ENCODE measurements at regions not wholly inside any gene's neighbourhood (a gene's known extent, or its start where the extent isn't known, plus 50 kb on each side); places are given as distances from the start of the nearest gene placed in this dataset.
"Not testable (repeated sequence)": the region's sequence is repeated elsewhere in the genome, so short reads cannot be mapped to it uniquely, and the experiment has no call there.

DNA sequence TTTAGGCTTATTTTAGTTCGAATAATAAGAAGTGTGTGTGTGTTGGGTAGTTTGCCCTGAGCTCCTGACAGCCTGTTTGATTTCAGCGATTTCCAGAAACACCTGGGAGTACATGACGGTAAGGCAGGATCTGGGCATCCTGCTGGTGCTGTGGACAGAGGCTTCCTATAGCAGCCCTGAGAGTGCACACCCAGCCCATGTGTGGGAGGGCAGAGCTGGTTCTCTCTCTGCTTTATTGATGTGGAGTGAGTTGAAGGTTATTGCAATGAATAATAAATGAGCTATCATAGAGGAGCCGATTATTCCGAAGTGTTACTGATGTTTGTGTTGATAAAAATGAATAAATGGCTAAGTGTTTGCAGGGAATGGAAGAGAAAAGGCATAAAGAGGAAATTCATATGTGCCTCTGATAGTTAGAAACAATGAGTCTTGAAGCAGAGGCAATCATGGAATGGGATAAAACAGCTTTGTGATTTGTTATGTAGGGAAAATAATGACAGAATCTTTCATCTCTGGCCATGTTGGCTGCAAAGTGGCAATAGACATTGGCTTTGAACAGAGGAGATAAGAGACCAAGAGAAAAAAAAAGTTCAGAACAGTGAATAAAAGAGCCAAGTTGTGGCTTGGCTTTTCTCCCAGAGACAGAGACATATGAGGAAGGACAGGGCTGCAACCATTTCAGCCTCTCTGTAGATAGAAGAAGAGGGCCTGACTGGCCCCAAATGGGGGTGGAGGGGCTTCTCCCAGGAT, 166.2 kb upstream of the CHD6 start:
- no peak for DNase-seq (ENCODE audit: low read depth in 3 of 3)

DNA sequence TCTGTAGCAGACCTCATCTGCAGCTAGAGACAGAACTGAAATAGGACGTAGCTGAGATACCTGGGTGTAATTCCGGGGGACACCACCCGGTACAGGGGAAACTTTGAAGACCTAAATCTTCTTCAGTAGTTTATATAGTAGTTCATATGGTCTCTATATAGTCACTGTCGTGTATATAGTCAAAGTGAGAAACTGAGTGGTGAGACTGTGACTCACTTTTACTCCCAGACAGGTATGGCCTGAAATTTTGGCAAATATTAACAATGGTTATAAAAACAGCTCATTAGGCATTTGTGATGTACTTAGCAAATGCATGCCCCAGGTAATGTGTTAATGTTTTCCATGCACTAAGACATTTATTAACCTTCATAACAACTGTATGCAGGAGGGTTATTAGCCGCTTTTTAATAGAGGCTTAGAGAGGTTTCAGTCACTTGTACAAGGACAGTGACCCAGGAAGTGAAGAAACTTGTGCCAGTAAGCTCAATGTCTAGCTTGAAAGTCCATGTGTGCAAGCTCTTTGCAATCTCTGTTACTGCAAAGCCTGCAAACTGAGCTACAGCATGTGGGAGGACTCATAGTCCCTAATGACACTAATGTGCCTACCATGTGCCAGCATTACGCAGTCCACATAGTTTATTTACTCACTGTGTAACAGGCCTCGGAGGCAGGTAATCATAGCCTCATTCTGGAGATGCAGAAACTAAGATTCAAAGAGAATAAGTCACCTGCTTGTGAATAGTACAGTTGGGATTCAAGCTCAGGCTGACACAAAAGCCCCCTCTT, 165.4 kb upstream of the CHD6 start:
- DNase-seq (ENCODE audit: low read depth in 3 of 3) = no peak

- DNase-seq (ENCODE audit: low read depth in 3 of 3) = no peak
Observed at GRCh38 chr20:41782730-41783406, 164.7 kb upstream of the CHD6 start.

DNA sequence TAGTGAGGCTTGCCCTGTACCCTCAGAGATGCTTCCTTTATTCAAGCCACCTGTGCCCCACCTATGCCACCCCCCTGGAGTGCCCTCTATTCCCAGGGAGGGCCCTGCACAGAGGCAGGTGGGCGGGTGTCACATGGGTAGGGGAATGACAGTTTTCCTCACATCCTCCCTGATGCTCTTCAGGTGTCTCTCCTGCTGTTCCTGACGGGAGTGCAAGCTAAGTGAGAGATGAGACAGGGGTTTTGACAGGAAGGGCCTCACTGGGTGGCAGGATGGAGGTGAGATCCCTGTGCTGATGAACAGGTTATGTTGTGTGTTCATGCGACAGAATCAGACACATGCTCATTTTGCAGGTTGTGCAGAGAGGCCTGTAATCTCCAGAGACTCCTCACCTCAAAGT, 164.1 kb upstream of the CHD6 start:
- DNase-seq (ENCODE audit: low read depth in 3 of 3) = no peak

GRCh38 chr20:41776421-41776820, 158.2 kb upstream of the CHD6 start:
- DNase-seq (ENCODE audit: low read depth in 3 of 3) = no peak

DNA sequence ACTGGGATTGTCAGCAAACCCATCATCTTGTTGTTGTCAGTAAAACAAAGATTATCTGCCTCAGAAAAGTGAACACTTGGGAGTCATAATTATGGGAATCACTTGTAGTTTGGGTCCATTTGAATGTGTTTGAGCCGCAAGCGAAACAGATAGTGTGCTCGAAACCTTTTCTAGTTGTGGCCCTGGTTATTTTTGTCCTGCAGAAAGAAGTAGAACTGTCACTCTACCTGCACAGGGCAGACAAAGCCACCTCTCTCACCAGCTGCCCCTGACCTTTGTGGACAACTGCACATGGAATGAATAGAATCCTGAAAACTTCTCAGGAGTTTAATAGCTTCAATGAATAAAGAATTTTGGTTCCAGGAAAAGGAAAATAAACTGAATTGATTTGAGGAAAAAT, 156.1 kb upstream of the CHD6 start:
- no peak for DNase-seq (ENCODE audit: low read depth in 3 of 3)

GRCh38 chr20:41770965-41771364, 152.8 kb upstream of the CHD6 start:
- no peak for DNase-seq (ENCODE audit: low read depth in 3 of 3)

GRCh38 chr20:41770427-41770826, 152.2 kb upstream of the CHD6 start:
- no peak for DNase-seq (ENCODE audit: low read depth in 3 of 3)

GRCh38 chr20:41769592-41770018, 151.4 kb upstream of the CHD6 start:
- no peak for DNase-seq (ENCODE audit: low read depth in 3 of 3)

DNA sequence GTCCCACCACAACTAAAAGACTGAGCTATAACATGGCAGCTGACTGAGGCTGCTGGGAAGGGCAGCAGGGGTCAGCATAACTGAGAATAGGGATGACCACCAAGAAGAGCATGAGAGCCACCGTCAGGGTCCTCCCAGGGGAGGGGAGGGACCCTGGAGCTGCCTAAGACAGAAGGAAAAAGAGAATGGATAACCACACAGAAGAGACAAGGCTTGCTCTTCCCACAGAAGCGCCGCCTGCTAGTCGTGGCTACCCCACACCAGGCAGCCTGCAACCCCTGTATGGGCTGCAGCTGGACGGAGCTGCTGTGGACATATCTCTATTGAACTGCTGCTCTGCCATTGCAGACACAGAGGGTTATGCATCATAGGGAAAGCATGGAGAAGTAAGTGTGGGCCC, 132.0 kb upstream of the CHD6 start:
- no peak for DNase-seq (ENCODE audit: low read depth in 3 of 3)

DNA sequence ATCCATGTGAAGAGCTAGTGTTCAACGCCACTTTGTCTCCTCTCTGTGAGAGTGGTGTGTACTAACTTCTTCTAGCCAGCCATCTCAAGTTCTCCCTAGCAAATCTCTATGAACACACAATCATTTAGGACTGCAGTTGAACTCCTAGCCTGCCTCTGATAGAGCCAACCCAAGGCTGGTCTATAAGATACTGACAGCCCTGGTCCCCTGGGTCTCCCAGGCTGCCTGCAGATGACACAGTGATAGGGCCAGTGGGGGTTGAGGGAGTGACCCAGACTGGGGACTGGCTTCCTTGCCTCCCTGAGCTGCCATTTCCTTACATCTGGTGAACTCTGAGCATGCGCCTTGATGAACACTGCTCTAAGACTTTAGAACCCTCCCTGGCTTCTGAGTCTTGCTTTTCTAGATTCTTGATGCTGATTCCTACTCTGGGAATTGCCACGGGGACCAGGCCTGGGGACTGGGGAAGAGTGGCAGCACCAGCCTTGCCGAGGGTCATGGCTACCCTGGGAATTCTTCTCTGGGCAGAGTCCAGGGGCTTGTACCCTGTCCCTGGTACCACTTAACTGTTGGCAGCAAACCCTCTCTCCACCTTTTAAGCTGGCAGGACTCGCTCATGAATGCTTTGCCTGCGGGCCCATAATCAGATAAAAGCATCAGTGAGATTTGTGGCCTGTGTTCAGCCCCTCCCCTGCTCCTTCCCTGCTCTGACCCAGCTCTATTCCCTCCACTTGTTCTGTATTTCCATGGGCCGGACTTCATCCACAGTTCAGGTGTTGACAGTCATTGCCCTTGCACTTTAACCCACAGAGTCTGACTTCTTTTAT, 130.8 kb upstream of the CHD6 start:
- no peak for DNase-seq (ENCODE audit: low read depth in 3 of 3)

- no peak for DNase-seq (ENCODE audit: low read depth in 3 of 3)
Observed at GRCh38 chr20:41748051-41748450, 129.9 kb upstream of the CHD6 start.

- no peak for DNase-seq (ENCODE audit: low read depth in 3 of 3)
Observed at GRCh38 chr20:41747226-41747625, 129.0 kb upstream of the CHD6 start.

DNA sequence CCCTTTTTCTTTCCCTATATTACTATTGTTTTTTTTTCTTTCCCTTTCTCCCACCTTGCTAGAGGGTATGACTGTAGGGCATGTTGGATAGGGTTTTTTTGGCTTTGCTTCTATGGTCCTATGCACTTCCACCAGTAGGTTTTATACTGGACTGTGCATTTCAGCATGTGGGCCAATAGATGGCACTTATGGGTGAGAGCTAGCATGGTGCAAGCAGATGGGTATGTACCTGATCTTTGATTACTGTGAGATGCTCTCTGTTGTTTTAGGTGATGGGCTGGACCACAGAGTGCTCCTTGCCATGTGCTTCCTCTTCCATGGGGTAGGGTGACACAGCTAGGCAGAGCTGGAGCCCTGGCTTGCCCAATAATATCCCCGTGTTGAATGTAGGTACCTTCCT, 128.5 kb upstream of the CHD6 start:
- no peak for DNase-seq (ENCODE audit: low read depth in 3 of 3)

DNA sequence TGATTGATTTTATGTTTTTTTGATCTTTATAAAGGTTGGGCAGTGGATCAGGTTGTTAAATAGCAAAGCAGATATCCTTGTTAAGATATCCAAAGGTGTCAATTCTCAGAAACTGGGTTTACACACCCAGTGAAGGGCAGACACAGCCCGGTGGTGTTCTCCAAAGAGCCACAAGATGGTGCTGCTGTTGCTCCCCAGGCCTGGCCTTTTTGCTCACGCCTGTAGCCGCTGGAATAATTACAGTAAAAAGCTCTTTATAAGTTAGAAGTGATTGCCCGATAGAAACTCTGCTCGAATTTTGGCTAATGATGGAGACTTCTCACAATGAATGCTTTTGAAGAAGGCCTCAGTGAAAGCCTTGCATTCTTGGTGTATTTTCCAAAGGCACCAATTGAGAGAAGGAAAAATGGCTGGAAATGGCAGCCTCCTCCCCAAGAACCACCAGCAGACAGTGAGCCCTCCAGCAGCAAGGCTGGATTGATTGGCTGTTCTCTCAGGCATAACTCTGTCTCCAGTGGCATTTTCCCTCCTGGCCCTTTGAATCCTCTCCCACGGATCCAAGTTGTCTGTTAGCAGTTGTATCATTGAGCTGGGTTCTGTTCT, 120.5 kb upstream of the CHD6 start:
- DNase-seq (ENCODE audit: low read depth in 3 of 3) = peak in 2 of 3 donors; percentile 8 to 11

GRCh38 chr20:41735949-41736348, 117.8 kb upstream of the CHD6 start:
- DNase-seq (ENCODE audit: low read depth in 3 of 3) = no peak

GRCh38 chr20:41734506-41734945, 116.3 kb upstream of the CHD6 start:
- DNase-seq (ENCODE audit: low read depth in 3 of 3) = peak in 2 of 3 donors; percentile 4 to 12

DNA sequence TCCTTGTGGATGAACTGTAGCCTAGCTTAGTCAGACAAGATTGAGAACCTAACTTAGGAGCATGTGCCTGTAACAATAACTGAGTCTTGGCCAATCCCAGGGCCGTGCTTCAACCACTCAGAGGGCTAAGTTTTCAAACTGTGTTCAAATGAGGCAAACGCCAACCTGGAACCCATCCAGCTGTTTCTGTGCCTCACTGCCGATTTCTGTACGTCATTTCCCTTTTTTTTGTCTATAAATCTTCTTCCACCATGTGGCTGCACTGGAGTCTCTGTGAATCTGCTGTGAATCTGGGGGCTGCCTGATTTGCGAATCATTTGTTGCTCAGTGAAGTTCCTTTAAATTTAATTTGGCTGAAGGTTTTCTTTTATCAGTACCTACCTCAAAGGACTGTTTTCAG, 115.0 kb upstream of the CHD6 start:
- no peak for DNase-seq (ENCODE audit: low read depth in 3 of 3)

DNA sequence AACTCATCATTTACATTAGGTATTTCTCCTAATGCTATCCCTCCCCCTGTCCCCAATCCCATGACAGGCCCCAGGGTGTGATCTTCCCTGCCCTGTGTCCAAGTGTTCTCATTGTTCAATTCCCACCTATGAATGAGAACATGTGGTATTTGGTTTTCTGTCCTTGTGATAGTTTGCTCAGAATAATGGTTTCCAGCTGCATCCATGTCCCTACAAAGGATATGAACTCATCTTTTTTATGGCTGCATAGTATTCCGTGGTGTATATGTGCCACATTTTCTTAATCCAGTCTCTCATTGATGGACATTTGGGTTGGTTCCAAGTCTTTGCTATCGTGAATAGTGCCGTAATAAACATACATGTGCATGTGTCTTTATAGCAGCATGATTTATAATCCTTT, 113.0 kb upstream of the CHD6 start:
- DNase-seq (ENCODE audit: low read depth in 3 of 3) = not testable (repeated sequence)

DNA sequence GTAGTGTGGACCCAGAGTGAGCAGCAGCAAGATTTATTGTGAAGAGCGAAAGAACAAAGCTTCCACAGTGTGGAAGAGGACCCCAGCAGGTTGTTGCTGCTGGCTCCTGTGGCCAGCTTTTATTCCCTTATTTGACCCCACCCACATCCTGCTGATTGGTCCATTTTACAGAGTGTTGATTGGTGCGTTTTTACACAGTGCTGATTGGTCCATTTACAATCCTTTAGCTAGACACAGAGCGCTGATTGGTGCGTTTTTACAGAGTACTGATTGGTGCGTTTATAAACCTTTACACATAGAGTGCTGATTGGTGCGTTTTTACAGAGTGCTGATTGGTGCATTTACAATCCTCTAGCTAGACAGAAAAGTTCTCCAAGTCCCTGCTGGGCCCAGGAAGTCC, 109.5 kb upstream of the CHD6 start:
- not testable (repeated sequence) for DNase-seq (ENCODE audit: low read depth in 3 of 3)

- no peak for DNase-seq (ENCODE audit: low read depth in 3 of 3)
Observed at GRCh38 chr20:41726727-41727126, 108.5 kb upstream of the CHD6 start.
